HCT116 (cell line): ENCODE measurements at regions not wholly inside any gene's neighbourhood (a gene's known extent, or its start where the extent isn't known, plus 50 kb on each side); places are given as distances from the start of the nearest gene placed in this dataset.

Experiments
- ATAC-seq: fragments of 200-7000 bp; cut with Tn5 transposase; 2 replicates; pipeline ENCODE4 v1.9.1; 2020; ENCODE audit warnings: mild to moderate bottlenecking, moderate library complexity
- BruUV-seq: library from RNA; stranded (reverse); fragments of 400-500 nt; replicated peaks from 2 replicates; lab custom pipeline; 2021; lab: Mats Ljungman, UMichigan
- CTCF ChIA-PET: fragments of 300-600 bp; sonication (Branson Sonifier 250); formaldehyde crosslinking; loops from one replicate; lab custom pipeline; 2021; ENCODE audit warnings: antibody characterized with exemption; lab: Charles Lee
- POLR2A ChIA-PET: fragments of 300-600, 350-600 bp; sonication (Branson Sonifier 250); formaldehyde crosslinking; loops from one replicate; lab custom pipeline; 2021; ENCODE audit warnings: antibody characterized with exemption; lab: Charles Lee
- RAD21 ChIA-PET, 2 experiments: fragments of 300-600 bp; sonication (Branson Sonifier 250); formaldehyde crosslinking; loops; one replicate each; lab custom pipeline; 2023; ENCODE audit warnings: low total read pairs in 2 of 2; ENCODE audit not compliant: uncharacterized antibody in 2 of 2, unreplicated experiment in 2 of 2, low non-redundant PET in 1 of 2; lab: Charles Lee
- DNase-seq: peaks from one replicate; pipeline ENCODE4 v3.0.0-alpha.2; 2010; ENCODE audit warnings: low read depth, low spot score
- H2AFZ ChIP-seq: fragments of 200-600 bp; shearing (Covaris generic), sonication (generic); 2 replicates; pipeline ENCODE4 v1.6.1; 2017; ENCODE audit warnings: low read depth, mixed run types, mixed read lengths, antibody characterized with exemption, low read length; ENCODE audit not compliant: poor library complexity, severe bottlenecking
- H3K27ac ChIP-seq: 2 replicates; pipeline ENCODE4 v1.5.1; 2012; ENCODE audit warnings: low read depth, low read length
- H3K27me3 ChIP-seq: fragments of 200-600 bp; sonication (generic); 2 replicates; pipeline ENCODE4 v1.6.1; 2016; ENCODE audit warnings: mixed run types, low read length, mixed read lengths; ENCODE audit not compliant: insufficient read depth
- H3K36me3 ChIP-seq, 2 experiments: fragments of 200-500 bp in 1 of 2; fragments of 200-600 bp in 1 of 2; sonication (Bioruptor generic) in 1 of 2; sonication (generic) in 1 of 2; 2 replicates each; pipeline versions ENCODE4 v1.5.1 to v1.6.1; 2014 to 2016; ENCODE audit warnings: low read length in 2 of 2, inconsistent platforms in 1 of 2, mixed read lengths in 1 of 2, mixed run types in 1 of 2; ENCODE audit not compliant: insufficient read depth in 2 of 2, control insufficient read depth in 1 of 2
- H3K4me1 ChIP-seq, 2 experiments: fragments of 200-600 bp in 1 of 2; sonication (generic) in 1 of 2; 2 replicates each; pipeline versions ENCODE4 v1.5.1 to v1.6.1; 2012 to 2017; ENCODE audit warnings: low read length in 2 of 2, inconsistent platforms in 1 of 2, mild to moderate bottlenecking in 1 of 2, mixed read lengths in 1 of 2, mixed run types in 1 of 2, moderate library complexity in 1 of 2; ENCODE audit not compliant: insufficient read depth in 2 of 2, control insufficient read depth in 1 of 2
- H3K4me2 ChIP-seq: fragments of 200-600 bp; sonication (generic); 2 replicates; pipeline ENCODE4 v1.6.1; 2017; ENCODE audit warnings: mixed run types, low read length, mixed read lengths
- H3K4me3 ChIP-seq, 2 experiments: fragments of 200-600 bp in 1 of 2; sonication (generic) in 1 of 2; replicated peaks in 1 of 2; 2 replicates each; pipeline ENCODE4 v1.5.1; 2011 to 2016; ENCODE audit warnings: low read length in 2 of 2, control low read depth in 1 of 2, low read depth in 1 of 2, mild to moderate bottlenecking in 1 of 2, mixed read lengths in 1 of 2, mixed run types in 1 of 2
- H3K79me2 ChIP-seq: fragments of 200-600 bp; sonication (generic); 2 replicates; pipeline ENCODE4 v1.6.1; 2017; ENCODE audit warnings: mild to moderate bottlenecking, mixed run types, low read length, moderate library complexity, mixed read lengths; ENCODE audit not compliant: insufficient read depth
- H3K9ac ChIP-seq: fragments of 200-600 bp; sonication (generic); 2 replicates; pipeline ENCODE4 v1.6.1; 2016; ENCODE audit warnings: low read length, mixed read lengths
- H3K9me2 ChIP-seq: fragments of 200-600 bp; sonication (generic), shearing (Covaris generic); 2 replicates; pipeline ENCODE4 v1.6.1; 2017; ENCODE audit warnings: mixed run types, mild to moderate bottlenecking, moderate library complexity; ENCODE audit not compliant: insufficient read depth
- H3K9me3 ChIP-seq, 2 experiments: fragments of 200-500 bp in 1 of 2; fragments of 200-600 bp in 1 of 2; sonication (Bioruptor generic) in 1 of 2; sonication (generic) in 1 of 2; 2 replicates each; pipeline ENCODE4 v1.6.1; 2014 to 2017; ENCODE audit warnings: low read length in 2 of 2, mixed read lengths in 2 of 2, inconsistent platforms in 1 of 2, low read depth in 1 of 2, mild to moderate bottlenecking in 1 of 2, mixed run types in 1 of 2, moderate library complexity in 1 of 2; ENCODE audit not compliant: control insufficient read depth in 1 of 2, insufficient read depth in 1 of 2
- H4K20me1 ChIP-seq: fragments of 200-600 bp; sonication (generic), shearing (Covaris generic); 2 replicates; pipeline ENCODE4 v1.6.1; 2017; ENCODE audit warnings: mixed run types, mild to moderate bottlenecking, moderate library complexity; ENCODE audit not compliant: insufficient read depth
- CBX3 ChIP-seq: IDR thresholded peaks from 2 replicates; pipeline ENCODE4 v1.6.1; 2012; ENCODE audit warnings: low read depth
- CEBPB ChIP-seq: IDR thresholded peaks from 2 replicates; pipeline ENCODE4 v1.6.1; 2012; ENCODE audit warnings: low read depth
- EZH2phosphoT487 ChIP-seq: fragments of 200-600 bp; IDR thresholded peaks from 2 replicates; pipeline ENCODE4 v1.6.1; 2018; ENCODE audit warnings: antibody characterized with exemption, borderline replicate concordance
- FOSL1 ChIP-seq: IDR thresholded peaks from 2 replicates; pipeline ENCODE4 v1.6.1; 2012; ENCODE audit warnings: low read depth
- JUND ChIP-seq: IDR thresholded peaks from 2 replicates; pipeline ENCODE4 v1.6.1; 2012
- POLR2A ChIP-seq: IDR thresholded peaks from 2 replicates; pipeline ENCODE4 v1.7.0; 2011; ENCODE audit warnings: borderline replicate concordance; ENCODE audit not compliant: insufficient read depth, insufficient read length; ENCODE audit errors: extremely low read depth
- POLR2AphosphoS5 ChIP-seq: IDR thresholded peaks from 2 replicates; pipeline ENCODE4 v1.6.1; 2011; ENCODE audit warnings: mild to moderate bottlenecking, low read depth, low read length, moderate library complexity
- RAD21 ChIP-seq: IDR thresholded peaks from 2 replicates; pipeline ENCODE4 v1.6.1; 2012; ENCODE audit warnings: low read depth, mild to moderate bottlenecking
- SP1 ChIP-seq: IDR thresholded peaks from 2 replicates; pipeline ENCODE4 v1.6.1; 2012; ENCODE audit warnings: low read depth
- ZFX ChIP-seq: fragments of 450-650 bp; IDR thresholded peaks from 2 replicates; pipeline ENCODE4 v1.6.1; 2017
- intact Hi-C: fragments of 100-400 bp; cut with micrococcal nuclease; formaldehyde crosslinking; loops from 2 replicates; pipeline ENCODE4 v1.10.0; 2022
- TF ChIP-seq, protein P1 (sequence below): IDR thresholded peaks from 2 replicates; pipeline ENCODE4 v1.6.1; 2012
- TF ChIP-seq, protein P2 (sequence below): IDR thresholded peaks from 2 replicates; pipeline ENCODE4 v1.6.1; 2012
- TF ChIP-seq, protein P3 (sequence below), 3 experiments: fragments of 200-600 bp in 1 of 3; sonication (generic) in 1 of 3; IDR thresholded peaks in 2 of 3; conservative IDR thresholded peaks in 1 of 3; 2 replicates each; pipeline ENCODE4 v1.5.1; 2012 to 2017; ENCODE audit warnings: low read depth in 2 of 3, low read length in 2 of 3, antibody characterized with exemption in 1 of 3, borderline replicate concordance in 1 of 3, control low read depth in 1 of 3, mild to moderate bottlenecking in 1 of 3, mixed read lengths in 1 of 3, mixed run types in 1 of 3, moderate library complexity in 1 of 3; ENCODE audit not compliant: insufficient read depth in 1 of 3

DNA sequence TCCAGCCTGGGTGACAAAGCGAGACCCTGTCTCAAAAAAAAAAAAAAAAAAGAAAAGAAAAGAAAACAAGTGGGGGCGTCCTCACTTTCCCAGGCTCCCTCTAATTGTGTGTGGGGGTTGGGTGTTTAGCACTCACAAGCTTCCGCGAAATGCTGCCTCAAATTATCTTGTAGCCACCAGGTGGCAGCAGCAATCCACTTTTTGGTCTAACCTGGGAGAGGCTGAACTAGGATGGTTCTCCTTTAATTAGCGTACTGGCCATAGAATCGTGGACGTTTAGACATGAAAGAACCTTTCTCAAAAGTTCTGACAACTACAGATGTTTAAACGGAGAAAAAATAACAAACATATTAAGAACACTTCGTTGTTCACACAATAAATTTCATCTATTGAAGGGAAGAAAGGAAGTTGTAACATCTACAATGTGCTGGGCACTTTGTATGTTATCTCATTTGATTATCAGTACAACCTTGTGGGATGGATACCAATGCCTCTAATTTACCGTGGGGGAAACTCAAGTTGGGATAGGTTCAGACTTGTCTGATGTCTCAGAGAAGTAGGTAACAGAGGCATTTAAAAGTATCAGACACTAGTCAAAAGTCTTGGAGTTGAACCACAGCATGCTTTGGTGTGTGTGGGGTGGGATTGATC lies 122.7 kb upstream of the NABP1 start (continued):
- TF ChIP-seq POLR2AphosphoS5 (no peak), EZH2phosphoT487 (no peak), SP1 (no peak), CBX3 (0 out of 2 replicates have a peak, but pooled peaks have one; percentile 18), JUND (no peak), RAD21 (peak; percentile 92), FOSL1 (no peak), CEBPB (no peak), ZFX (no peak)
- TF ChIP-seq, protein P1, sequence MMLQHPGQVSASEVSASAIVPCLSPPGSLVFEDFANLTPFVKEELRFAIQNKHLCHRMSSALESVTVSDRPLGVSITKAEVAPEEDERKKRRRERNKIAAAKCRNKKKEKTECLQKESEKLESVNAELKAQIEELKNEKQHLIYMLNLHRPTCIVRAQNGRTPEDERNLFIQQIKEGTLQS = no peak
- TF ChIP-seq, protein P2, sequence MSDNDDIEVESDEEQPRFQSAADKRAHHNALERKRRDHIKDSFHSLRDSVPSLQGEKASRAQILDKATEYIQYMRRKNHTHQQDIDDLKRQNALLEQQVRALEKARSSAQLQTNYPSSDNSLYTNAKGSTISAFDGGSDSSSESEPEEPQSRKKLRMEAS = no peak
- TF ChIP-seq, protein P3, sequence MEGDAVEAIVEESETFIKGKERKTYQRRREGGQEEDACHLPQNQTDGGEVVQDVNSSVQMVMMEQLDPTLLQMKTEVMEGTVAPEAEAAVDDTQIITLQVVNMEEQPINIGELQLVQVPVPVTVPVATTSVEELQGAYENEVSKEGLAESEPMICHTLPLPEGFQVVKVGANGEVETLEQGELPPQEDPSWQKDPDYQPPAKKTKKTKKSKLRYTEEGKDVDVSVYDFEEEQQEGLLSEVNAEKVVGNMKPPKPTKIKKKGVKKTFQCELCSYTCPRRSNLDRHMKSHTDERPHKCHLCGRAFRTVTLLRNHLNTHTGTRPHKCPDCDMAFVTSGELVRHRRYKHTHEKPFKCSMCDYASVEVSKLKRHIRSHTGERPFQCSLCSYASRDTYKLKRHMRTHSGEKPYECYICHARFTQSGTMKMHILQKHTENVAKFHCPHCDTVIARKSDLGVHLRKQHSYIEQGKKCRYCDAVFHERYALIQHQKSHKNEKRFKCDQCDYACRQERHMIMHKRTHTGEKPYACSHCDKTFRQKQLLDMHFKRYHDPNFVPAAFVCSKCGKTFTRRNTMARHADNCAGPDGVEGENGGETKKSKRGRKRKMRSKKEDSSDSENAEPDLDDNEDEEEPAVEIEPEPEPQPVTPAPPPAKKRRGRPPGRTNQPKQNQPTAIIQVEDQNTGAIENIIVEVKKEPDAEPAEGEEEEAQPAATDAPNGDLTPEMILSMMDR (IDR thresholded peaks at IDR 0.05 in 2 of 3, conservative IDR thresholded peaks at IDR 0.05 in 1 of 3; ENCODE audit: borderline replicate concordance in 1 of 3, insufficient read depth in 1 of 3, low read depth in 2 of 3, low read length in 2 of 3) = peak; percentile 56 to 80 (median 66); a peak in 5 of 6 replicates

DNA sequence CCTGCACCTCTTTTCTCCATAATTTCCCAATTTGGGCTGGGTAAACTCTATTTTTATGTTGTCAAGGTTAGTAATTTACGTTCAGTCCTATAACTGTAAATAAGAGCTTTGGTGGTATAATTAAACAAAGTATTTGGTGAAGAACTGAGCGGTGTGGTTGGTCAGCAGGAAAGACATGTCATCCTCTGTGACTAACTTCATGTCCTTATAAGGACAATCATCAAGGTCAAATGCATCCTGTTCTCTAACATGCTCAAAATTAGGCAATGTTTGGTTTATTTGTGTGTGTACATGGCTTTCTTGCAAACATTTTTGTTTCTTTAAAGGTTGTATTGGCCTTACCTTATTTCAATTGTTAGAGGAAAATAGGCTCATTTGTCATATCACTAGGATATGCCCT lies 121.5 kb upstream of the NABP1 start:
- Histone ChIP-seq H3K9me3 (no peaks in the 10 kb centered on the region), H3K27ac (no peak overlapping the region), H3K36me3 (no peaks in the 10 kb centered on the region), H3K9ac (no peak overlapping the region), H3K4me2 (no peak overlapping the region), H3K4me1 (peaks cover 0 to 5% of the 10 kb centered on the region in 2 experiments; a peak in 2 of 4 replicates), H3K79me2 (no peaks in the 10 kb centered on the region), H2AFZ (no peak overlapping the region), H3K4me3 (no peak overlapping the region), H3K9me2 (no peaks in the 10 kb centered on the region), H3K27me3 (no peaks in the 10 kb centered on the region), H4K20me1 (no peaks in the 10 kb centered on the region)
- ChIA-PET POLR2A (no interaction called here), RAD21 (no interaction called here), CTCF (interaction anchor here (1.5 to 3.4 kb wide), 4 partner anchors 11 to 606 kb away, joined by 4 to 26 read pairs (median 8); no protein-coding TSS in a partner anchor)
- DNase-seq (no peak), ATAC-seq (no peak)
- BruUV-seq = no TSS peak
- intact Hi-C loops = loop anchor here (5.0 kb wide), 2 partner anchors 256 to 731 kb away; no protein-coding TSS in a partner anchor
- TF ChIP-seq, protein P2 = no peak
- TF ChIP-seq EZH2phosphoT487 = no peak
- no peak for TF ChIP-seq FOSL1
- no peak for TF ChIP-seq POLR2A
- TF ChIP-seq, protein P3 (IDR thresholded peaks at IDR 0.05 in 2 of 3, conservative IDR thresholded peaks at IDR 0.05 in 1 of 3; ENCODE audit: borderline replicate concordance in 1 of 3, insufficient read depth in 1 of 3, low read depth in 2 of 3, low read length in 2 of 3) = no peak
- no peak for TF ChIP-seq SP1
